ENCODE measurements at regions not wholly inside any gene's neighbourhood (a gene's known extent, or its start where the extent isn't known, plus 50 kb on each side); places are given as distances from the start of the nearest gene placed in this dataset.

- POLR2A ChIA-PET = no interaction called here
Observed at GRCh38 chr5:161783297-161783696, 64.6 kb upstream of the GABRA1 start.

GRCh38 chr5:161786686-161787085 lies 61.2 kb upstream of the GABRA1 start:
- TF ChIP-seq, protein P1, sequence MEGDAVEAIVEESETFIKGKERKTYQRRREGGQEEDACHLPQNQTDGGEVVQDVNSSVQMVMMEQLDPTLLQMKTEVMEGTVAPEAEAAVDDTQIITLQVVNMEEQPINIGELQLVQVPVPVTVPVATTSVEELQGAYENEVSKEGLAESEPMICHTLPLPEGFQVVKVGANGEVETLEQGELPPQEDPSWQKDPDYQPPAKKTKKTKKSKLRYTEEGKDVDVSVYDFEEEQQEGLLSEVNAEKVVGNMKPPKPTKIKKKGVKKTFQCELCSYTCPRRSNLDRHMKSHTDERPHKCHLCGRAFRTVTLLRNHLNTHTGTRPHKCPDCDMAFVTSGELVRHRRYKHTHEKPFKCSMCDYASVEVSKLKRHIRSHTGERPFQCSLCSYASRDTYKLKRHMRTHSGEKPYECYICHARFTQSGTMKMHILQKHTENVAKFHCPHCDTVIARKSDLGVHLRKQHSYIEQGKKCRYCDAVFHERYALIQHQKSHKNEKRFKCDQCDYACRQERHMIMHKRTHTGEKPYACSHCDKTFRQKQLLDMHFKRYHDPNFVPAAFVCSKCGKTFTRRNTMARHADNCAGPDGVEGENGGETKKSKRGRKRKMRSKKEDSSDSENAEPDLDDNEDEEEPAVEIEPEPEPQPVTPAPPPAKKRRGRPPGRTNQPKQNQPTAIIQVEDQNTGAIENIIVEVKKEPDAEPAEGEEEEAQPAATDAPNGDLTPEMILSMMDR (IDR thresholded peaks at IDR 0.05; ENCODE audit: insufficient read depth, low read depth, low read length) = no peak
- H3K4me3 ChIP-seq (ENCODE audit: low read depth, low read length) = no peak overlapping the region
- POLR2A ChIA-PET = no interaction called here
- H3K27me3 ChIP-seq (ENCODE audit: control insufficient read depth, insufficient read depth, low read length) = no peaks in the 10 kb centered on the region
- CTCF ChIA-PET = no interaction called here
- no peak for DNase-seq (ENCODE audit: low read depth)
- no peaks in the 10 kb centered on the region for H3K36me3 ChIP-seq (ENCODE audit: control insufficient read depth, insufficient read depth, low read length)

More at GRCh38 chr5:161783297-161783696, 64.6 kb upstream of the GABRA1 start:
- TF ChIP-seq, protein P1 (IDR thresholded peaks at IDR 0.05; ENCODE audit: insufficient read depth, low read depth, low read length) = no peak
- H3K36me3 ChIP-seq (ENCODE audit: control insufficient read depth, insufficient read depth, low read length) = no peaks in the 10 kb centered on the region
- DNase-seq (ENCODE audit: low read depth) = no peak
- no peak overlapping the region for H3K4me3 ChIP-seq (ENCODE audit: low read depth, low read length)
- CTCF ChIA-PET = no interaction called here
- H3K27me3 ChIP-seq (ENCODE audit: control insufficient read depth, insufficient read depth, low read length) = no peaks in the 10 kb centered on the region

DNA sequence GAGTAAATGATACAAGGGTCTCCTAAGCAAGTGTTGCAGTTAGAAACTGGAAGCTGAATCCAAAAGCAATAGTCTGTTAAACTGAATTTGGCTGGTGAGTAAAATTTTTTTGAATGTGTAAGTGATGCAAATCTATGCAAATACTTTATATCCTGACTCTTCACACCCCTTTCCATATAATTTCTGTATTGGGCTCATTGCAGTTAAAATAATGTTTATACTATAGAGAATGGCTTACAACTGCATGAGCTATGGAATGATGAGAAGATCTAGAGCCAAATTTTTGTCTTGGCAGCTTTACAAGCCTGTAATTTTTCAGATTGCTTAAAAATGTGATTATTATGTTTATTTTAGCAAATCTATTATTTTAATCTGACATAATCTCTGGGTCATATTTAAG lies 57.0 kb upstream of the GABRA1 start:
- TF ChIP-seq, protein P1 (IDR thresholded peaks at IDR 0.05; ENCODE audit: insufficient read depth, low read depth, low read length) = no peak
- DNase-seq (ENCODE audit: low read depth) = no peak
- Histone ChIP-seq H3K36me3 (ENCODE audit: control insufficient read depth, insufficient read depth, low read length) (no peaks in the 10 kb centered on the region), H3K27me3 (ENCODE audit: control insufficient read depth, insufficient read depth, low read length) (no peaks in the 10 kb centered on the region), H3K4me3 (ENCODE audit: low read depth, low read length) (no peak overlapping the region)
- CTCF ChIA-PET = no interaction called here
- POLR2A ChIA-PET = no interaction called here
